ENCODE measurements at regions not wholly inside any gene's neighbourhood (a gene's known extent, or its start where the extent isn't known, plus 50 kb on each side); places are given as distances from the start of the nearest gene placed in this dataset.

DNA sequence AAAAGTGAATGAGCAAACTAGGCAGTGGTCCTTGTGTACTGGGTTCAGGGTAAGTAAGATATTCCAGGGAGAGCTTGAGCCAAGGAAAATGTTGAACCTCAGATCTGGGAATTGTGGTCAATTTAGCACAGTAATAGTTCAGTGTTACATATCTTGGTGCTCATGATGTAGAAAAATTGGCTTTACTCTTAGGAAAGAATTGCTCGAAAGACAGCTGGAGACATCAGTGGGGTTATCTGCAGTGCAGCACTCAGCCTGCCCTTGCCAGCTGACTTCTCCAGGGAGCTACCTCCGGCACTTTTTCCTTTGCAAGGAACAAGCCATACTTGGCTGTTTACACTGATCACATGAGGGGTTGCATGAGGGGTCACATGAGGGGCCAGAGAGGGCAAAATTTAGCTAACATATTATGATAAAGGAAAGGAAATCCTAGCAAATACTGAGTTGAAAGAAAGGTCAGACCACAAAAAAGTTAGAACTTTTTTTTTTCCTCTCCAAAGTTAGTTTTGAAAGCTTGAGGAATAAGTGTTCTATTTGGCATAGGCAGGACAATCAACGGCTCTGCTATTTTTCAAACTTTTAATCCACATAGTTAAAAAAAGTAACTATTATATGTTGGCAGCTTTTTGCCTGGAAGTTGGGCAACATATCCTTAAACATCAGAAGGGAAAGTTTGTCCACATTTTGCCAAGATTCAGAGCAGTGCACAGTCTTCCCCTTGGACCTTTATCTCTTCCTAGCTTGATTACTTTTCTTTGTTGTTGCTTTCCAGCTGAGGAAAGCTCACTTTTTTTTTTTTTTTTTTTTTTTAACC, 92.4 kb downstream of the COL6A6 start:
- Histone ChIP-seq H3K36me3 (ENCODE audit: control insufficient read depth, insufficient read depth, low read length) (no peaks in the 10 kb centered on the region), H3K4me3 (ENCODE audit: low read depth, low read length) (no peak overlapping the region), H3K4me1 (no peaks in the 10 kb centered on the region), H3K27ac (no peak overlapping the region), H3K9ac (no peak overlapping the region), H3K27me3 (ENCODE audit: control insufficient read depth, insufficient read depth, low read length) (no peaks in the 10 kb centered on the region), H2AFZ (no peak overlapping the region), H3K9me3 (ENCODE audit: control insufficient read depth, low read length) (no peaks in the 10 kb centered on the region), H3K79me2 (peaks cover 2% of the 10 kb centered on the region), H3K4me2 (ENCODE audit: low read length) (no peak overlapping the region)
- TF ChIP-seq, protein P1, sequence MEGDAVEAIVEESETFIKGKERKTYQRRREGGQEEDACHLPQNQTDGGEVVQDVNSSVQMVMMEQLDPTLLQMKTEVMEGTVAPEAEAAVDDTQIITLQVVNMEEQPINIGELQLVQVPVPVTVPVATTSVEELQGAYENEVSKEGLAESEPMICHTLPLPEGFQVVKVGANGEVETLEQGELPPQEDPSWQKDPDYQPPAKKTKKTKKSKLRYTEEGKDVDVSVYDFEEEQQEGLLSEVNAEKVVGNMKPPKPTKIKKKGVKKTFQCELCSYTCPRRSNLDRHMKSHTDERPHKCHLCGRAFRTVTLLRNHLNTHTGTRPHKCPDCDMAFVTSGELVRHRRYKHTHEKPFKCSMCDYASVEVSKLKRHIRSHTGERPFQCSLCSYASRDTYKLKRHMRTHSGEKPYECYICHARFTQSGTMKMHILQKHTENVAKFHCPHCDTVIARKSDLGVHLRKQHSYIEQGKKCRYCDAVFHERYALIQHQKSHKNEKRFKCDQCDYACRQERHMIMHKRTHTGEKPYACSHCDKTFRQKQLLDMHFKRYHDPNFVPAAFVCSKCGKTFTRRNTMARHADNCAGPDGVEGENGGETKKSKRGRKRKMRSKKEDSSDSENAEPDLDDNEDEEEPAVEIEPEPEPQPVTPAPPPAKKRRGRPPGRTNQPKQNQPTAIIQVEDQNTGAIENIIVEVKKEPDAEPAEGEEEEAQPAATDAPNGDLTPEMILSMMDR (IDR thresholded peaks at IDR 0.05) = no peak

DNA sequence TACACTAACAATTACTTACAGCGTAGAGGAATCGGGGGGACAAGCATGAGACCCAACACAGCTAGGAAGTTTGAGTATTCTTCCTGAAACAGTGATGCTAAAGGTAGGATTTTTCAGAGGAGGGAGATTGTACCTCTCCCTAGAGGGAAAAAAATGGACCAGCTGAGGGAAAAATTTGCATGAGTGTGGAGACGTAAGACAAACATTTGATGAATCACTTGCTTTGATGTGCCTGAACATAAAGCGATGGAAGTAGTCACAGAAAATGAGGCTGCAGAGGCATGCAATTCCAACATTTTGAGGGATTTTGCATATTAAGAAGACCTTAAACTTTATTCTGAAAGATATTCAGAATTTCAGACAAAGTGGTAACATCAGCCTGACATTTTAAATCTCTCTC, 102.2 kb downstream of the COL6A6 start:
- Histone ChIP-seq H3K9me3 (ENCODE audit: control insufficient read depth, low read length) (no peaks in the 10 kb centered on the region), H3K27me3 (ENCODE audit: control insufficient read depth, insufficient read depth, low read length) (no peaks in the 10 kb centered on the region), H3K4me1 (peaks cover 7% of the 10 kb centered on the region), H3K36me3 (ENCODE audit: control insufficient read depth, insufficient read depth, low read length) (no peaks in the 10 kb centered on the region), H3K79me2 (no peaks in the 10 kb centered on the region), H3K4me2 (ENCODE audit: low read length) (no peak overlapping the region), H3K9ac (no peak overlapping the region), H3K4me3 (ENCODE audit: low read depth, low read length) (no peak overlapping the region), H3K27ac (no peak overlapping the region), H2AFZ (no peak overlapping the region)
- TF ChIP-seq, protein P1 (IDR thresholded peaks at IDR 0.05) = no peak

DNA sequence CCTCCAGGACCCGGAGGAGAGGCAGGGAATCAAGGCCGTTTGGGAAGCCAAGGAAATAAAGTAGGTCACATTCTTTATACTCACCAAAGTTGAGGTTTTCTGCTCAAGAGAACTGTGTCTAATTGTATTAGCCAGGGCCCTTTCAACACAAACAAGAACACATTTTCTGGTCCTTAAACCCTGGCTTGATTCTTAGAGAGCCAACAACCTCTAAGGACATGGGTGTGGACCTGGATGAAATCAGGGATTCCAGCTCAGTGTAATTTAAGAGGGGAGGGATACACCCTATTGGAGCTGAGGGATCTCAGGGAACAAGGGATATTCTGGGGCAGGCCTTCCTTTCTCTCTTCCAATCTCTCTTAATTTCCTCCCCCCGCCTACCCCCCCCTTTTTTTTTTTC, 104.8 kb downstream of the COL6A6 start:
- Histone ChIP-seq H2AFZ (no peak overlapping the region), H3K36me3 (ENCODE audit: control insufficient read depth, insufficient read depth, low read length) (no peaks in the 10 kb centered on the region), H3K4me3 (ENCODE audit: low read depth, low read length) (no peak overlapping the region), H3K9me3 (ENCODE audit: control insufficient read depth, low read length) (no peaks in the 10 kb centered on the region), H3K4me1 (peaks cover 7% of the 10 kb centered on the region), H3K27me3 (ENCODE audit: control insufficient read depth, insufficient read depth, low read length) (no peaks in the 10 kb centered on the region), H3K9ac (no peak overlapping the region), H3K27ac (no peak overlapping the region), H3K4me2 (ENCODE audit: low read length) (no peak overlapping the region), H3K79me2 (no peaks in the 10 kb centered on the region)
- TF ChIP-seq, protein P1 (IDR thresholded peaks at IDR 0.05) = no peak

DNA sequence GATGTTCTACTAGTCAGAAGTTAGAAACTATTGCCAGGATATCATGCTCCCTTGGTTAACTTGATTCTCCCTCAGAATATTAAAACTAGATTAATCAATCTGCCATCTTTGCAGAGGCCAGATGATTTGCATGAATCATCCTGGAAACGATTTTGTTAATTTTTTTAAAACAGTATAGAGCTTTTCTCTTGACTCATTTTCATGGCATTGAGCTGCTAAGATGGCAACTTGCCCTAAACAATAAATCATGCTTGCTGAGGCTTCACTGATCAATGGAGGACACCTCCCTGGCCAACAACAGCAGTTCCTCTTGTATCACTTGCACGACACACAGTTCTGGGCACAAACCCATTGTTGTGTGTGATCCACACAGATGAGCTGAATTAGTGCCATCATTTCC, 109.1 kb downstream of the COL6A6 start:
- Histone ChIP-seq H3K79me2 (no peaks in the 10 kb centered on the region), H2AFZ (no peak overlapping the region), H3K4me1 (no peaks in the 10 kb centered on the region), H3K36me3 (ENCODE audit: control insufficient read depth, insufficient read depth, low read length) (no peaks in the 10 kb centered on the region), H3K27ac (no peak overlapping the region), H3K9ac (no peak overlapping the region), H3K4me3 (ENCODE audit: low read depth, low read length) (no peak overlapping the region), H3K27me3 (ENCODE audit: control insufficient read depth, insufficient read depth, low read length) (no peaks in the 10 kb centered on the region), H3K4me2 (ENCODE audit: low read length) (no peak overlapping the region), H3K9me3 (ENCODE audit: control insufficient read depth, low read length) (no peaks in the 10 kb centered on the region)
- TF ChIP-seq, protein P1 (IDR thresholded peaks at IDR 0.05) = no peak
